Suppressor macrophage treated with lipopolysaccharide for 4 hours (primary cell): ENCODE measurements at regions not wholly inside any gene's neighbourhood (a gene's known extent, or its start where the extent isn't known, plus 50 kb on each side); places are given as distances from the start of the nearest gene placed in this dataset.
A peak's percentile ranks its signal among the peaks of the same experiment; 100 is the strongest.
"Not testable (repeated sequence)": the region's sequence is repeated elsewhere in the genome, so short reads cannot be mapped to it uniquely, and the experiment has no call there.

Experiments used
- DNase-seq: peaks from one replicate; pipeline ENCODE4 v3.0.0-alpha.2; 2020

DNA sequence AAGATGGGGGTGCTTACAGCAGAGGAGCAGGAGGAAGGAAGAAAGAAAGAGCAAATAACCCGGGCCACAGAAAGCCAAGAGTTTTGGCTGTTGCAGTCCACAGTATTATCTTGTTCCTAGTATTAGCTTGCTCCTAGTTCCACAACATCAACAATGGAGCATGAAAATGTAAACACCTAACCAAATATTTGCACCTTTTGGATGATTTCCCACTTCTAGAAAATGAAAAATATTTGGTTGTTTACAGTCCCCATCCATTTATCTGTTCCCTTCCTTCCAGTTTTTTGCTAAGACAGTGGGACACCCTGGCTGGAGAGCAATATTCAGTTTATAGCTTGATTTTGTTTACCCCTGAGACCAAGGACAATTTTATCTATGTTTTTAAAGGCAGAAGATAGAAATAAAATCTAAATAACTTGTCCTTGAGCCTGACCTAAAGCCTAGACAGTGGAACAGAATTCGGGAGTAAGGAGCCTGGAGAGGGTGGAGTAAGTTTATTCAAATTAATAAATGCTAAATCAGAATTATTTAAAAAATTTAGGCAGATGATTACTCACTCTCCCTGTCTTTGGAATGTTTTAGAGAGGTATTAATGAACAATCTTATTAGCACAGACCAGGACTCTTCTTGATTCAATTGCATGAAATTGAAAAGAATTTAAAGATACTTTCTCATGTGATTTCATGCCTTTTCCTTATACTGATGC is 51.6 kb downstream of the RESF1 start:
- no peak for DNase-seq

DNA sequence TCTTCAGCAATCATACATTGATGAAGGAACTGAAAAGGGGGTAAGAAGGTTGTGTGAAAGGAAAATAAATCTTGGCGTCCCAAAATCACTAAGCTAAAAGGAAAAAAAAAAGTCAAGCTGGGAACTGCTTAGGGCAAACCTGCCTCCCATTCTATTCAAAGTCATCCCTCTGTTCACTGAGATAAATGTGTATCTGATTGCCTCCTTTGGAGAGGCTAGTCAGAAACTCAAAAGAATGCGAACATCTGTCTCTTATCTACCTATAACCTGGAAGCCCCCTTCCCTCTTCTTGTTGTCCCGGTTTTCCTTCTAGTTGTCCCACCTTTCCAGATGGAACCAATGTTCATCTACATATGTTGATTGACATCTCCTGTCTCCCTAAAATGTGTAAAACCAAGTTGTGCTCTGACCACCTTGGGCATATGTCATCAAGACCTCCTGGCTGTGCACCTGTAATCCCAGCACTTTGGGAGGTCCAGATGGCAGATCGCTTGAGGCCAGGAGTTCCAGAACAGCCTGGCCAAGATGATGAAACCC is 53.1 kb downstream of the RESF1 start:
- DNase-seq: no peak

DNA sequence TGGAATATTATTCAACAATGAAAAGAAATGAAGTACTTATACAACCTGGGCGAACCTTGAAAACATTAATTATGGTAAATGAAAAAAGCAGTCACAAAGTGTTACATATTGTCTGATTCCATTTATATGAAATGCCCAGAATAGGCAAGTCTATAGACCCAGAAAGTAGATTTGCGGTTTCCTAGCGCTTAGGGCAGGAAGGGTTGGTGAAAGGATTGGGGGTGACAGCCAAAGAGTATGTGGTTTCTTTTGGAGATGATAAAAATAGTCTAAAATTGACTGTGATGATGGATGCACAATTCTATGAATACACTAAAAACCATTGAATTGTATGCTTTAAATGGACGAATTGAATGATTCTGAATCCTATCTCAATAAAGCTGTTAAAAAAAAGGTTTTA is 55.8 kb downstream of the RESF1 start:
- no peak for DNase-seq

DNA sequence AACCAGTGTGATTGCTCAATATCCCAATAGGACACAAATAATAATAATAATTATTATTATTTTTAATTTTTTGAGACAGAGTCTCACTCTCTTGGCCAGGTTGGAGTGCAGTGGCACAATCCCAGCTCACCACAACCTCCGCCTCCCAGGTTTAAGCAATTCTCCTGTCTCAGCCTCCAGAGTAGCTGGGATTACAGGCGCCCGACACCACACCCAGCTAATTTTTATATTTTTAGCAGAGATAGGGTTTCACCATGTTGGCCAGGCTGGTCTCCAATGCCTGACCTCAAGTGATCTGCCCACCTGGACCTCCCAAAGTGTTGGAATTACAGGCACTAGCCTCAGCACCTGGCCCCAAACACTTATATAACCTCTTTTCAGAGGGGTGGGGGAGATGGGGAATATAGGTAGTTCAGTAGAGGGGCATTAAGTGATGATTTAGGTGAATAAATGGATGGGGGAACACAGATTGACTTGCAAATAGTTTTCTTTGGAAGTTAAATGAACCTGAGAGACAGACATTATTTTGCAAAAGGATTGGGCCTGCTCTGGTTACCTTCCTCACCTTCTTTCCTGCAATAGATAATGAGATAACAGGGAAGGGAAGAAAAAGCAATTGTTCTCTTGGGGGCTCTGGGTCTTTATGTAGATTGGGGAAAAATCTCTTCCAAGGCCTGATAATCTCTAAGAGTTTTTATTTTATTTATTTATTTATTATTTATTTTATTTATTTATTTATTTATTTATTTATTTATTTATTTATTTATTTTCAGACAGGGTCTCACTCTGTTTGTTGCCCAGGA is 57.7 kb downstream of the RESF1 start:
- no peak for DNase-seq

DNA sequence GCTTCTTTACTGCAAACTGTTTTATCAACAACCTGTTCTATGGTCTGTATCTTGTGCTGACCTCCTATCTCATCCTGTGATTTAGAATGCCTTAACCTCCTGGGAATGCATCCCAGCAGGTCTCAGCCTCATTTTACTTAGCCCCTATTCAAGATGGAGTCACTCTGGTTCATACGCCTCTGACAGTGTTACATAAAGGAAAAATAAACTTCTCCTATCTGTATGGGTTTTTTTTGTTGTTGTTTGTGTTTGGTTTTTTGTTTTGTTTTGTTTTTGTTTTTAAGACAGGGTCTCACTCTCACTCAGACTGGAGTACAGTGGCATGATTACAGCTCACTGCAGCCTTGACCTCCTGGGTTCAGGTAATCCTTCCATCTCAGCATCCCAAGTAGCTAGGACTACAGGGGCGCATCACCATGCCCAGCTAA is 62.1 kb downstream of the RESF1 start:
- DNase-seq: no peak

DNA sequence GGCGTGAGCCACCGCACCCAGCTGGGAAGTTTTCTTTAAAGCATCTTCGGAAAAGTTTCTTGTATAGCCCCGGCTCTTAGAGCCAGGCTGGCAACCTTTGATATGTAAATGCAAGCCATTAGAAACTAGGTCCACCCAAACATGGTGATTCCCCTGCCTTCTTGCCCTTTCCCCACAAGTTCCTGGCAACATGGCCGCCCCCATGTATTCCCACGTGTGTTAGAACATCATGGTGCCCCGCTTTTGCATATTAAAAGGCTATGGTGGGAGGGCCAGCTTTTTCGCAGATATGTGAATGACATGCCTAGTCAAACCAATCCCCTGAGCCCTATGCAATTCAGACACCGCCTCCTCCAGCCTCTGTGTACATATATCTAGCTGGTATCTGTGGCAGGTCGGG is 63.2 kb downstream of the RESF1 start:
- DNase-seq: not testable (repeated sequence)

DNA sequence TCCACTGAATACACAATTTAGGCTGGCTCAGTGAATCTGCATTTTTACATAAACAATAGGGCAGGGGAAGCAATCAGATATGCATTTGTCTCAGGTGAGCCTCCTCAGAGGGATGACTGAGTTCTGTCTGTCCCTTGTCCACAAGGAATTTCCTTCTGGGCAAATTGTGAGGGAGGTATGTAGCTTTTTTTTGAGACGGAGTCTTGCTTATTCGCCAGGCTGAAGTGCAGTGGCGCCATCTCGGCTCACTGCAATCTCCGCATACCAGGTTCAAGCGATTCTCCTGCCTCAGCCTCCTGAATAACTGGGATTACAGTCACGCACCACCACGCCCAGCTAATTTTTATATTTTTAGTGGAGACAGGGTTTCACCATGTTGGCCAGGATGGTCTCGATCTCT is 64.6 kb downstream of the RESF1 start:
- DNase-seq: not testable (repeated sequence)

DNA sequence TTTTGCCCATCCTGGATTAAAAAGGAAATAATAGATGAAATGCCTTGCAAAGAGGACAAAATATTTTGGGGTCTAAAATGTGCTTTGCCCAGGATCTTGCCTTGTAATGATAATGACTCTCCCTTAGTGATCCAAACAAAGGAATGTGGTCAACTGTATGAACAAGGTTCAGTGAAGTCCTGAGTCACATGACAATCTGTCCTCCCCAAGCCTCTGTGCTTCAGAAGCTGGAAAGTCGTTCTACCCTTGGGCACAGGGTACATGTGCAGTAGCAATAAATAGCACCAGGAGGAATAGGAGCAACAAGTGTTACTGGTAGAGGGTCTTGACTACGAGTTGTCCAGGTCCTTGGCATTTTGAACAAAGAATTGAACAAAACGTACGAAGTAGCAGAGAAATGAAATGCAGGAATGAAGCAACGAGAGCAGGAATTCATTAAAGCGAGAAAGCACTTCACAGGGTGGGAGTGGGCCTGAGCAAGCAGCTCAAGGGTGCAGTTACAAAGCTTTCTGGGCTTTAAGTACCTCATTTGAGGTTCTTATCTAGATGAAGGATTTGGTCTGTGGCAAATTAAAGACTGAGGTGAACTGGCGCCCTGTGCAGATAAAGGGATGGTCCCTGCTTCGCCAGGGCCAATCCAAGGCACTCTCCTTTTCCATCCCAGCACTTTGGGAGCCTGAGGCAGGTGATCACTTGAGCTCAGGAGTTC is 65.8 kb downstream of the RESF1 start:
- DNase-seq: no peak

DNA sequence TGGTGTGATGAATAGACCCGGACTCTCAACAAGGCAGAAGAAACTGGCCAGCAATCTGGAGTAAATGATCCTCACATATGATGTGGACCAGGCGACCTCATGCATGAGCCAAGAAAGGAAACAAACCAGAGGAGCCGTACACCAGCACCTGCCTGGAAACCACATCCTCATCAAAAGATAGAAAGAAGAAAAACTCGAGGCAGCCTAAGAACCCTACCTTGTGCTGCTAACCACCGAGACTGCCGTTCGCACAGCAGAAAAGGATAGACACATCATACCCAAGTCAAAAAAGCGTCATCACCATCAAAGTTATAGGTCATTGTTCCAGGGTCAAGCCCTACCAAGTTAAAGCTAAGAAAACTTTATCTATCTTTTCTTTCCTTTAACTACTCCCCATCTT is 66.7 kb downstream of the RESF1 start:
- DNase-seq: no peak

DNA sequence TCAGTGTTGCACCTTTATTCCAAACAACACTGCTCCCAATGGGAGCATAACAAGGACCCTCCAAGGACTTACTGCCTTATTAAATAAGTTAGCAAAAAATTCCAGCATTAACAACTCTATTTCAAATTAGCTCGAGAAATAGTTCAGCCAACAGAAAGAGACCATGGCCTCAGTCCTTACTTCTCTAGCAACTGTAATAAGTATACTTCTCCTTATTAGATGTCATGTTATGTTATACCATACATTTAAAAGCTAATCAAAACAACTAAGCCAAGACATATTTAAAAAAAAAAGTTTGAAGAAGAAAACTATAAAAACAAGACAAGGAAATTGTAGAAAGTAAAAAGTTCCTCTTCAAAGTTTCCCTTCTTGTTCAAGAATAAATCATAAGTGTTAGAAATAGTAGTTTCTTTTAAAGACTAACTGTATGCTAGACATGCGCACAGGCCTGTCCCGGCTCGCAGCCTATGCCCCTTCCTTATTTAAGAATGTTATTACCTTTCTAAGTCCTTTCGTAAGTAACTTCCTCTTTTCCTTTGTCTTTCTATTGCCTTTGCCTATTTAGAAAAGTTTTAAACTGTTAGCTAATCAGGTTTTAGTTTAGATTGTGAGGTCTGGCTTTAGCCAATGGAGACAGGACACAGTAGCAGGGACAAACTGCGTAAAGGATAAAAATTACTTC is 68.6 kb downstream of the RESF1 start:
- DNase-seq: peak; percentile 18

DNA sequence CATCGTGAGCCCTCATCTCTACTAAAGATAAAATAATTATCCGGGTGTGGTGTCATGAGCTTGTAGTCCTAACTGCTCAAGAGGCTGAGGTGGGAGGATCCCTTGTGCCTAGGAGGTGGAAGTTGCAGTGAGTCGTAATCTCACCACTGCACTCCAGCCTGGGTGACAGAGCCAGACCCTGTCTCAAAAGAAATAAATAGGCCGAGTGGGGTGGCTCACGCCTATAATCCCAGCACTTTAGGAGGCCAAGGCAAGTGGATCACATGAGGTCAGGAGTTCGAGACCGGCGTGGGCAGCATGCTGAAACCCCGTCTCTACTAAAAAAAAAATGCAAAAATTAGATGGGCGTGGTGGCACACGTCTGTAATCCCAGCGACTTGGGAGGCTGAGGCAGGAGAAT is 70.9 kb downstream of the RESF1 start:
- DNase-seq: no peak

DNA sequence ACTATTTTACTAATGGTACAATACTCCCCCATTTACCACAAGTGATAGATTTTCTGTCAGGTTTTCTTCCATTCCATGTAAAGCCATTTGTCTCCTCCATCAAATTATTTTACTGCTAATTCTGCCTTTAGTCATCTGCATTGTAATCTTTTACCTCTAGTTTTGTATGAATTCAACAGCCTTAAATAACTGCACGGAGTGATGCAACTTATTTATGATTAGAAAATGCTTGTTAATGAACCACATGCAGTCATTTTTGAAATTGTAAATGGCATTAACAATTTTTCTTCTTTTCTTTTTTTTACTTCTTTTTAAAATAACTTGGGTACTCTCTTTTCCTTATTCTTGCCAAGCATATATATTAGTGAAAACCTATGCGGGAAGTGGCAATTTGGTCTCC is 71.5 kb downstream of the RESF1 start:
- no peak for DNase-seq

DNA sequence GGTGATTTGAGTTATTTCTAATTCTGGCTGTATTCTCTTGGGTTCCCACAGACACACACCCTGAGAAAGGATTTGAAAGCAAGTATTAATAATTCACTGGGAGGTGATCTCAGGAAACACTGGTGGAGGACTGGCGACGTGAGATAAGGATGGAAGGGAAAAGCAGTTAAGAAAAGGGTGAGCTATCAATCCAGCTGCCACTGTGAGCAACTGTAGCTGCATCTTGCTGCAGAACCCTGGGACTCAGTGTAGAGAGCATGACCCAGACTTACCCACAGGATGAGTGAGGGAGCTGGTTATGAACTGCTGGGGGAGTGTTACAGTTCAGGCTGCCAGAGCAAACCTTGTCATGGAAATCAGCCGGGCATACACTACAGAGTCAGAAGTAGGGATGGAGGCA is 71.9 kb downstream of the RESF1 start:
- no peak for DNase-seq

DNA sequence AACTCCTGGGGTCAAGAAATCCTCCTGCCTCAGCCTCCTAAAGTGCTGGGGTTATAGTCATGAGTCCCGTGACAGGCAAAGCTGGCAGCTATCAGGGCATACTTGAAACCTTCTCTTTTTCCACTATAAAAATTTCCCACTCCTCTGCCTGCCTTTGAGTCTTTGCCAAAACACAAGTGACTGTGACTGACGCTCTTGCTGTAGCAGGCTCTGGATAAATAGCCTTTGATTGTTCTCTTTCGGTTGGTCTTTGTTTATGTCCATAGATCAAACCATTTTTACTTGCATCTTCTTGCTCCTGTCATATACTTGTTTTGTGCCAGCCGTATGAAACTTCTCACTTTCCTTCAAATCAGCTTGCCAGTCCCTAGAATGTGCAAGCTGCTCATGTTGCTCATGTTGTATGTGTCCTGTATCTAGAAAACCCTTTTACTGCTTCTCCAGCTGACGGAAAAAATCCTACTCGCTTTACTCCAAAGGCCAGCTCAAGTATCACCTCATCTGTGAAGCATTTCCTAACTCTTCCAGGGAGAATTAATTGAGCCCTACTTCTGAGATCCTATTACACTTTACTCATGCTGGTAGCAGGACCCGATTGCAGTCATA is 73.1 kb downstream of the RESF1 start:
- DNase-seq: no peak

DNA sequence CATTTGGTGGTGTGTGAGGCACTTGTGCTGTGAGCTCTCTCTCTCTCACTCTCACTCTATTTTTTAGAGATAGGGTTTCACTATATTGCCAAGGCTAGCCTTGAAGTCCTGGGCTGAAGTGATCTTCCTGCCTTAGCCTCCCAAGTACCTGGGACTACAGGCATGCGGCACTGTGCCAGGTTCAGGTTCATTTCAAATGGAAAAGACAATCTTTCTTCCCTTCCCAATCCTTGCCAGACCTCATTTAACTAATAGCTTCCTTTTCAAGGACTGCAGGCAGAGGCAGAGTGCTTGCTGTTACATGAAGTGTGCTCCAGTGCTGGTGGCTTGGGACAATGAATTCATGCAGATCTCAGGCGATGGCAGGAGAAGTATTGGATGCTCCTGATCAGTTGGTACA is 73.2 kb upstream of the BICD1 start:
- no peak for DNase-seq

DNA sequence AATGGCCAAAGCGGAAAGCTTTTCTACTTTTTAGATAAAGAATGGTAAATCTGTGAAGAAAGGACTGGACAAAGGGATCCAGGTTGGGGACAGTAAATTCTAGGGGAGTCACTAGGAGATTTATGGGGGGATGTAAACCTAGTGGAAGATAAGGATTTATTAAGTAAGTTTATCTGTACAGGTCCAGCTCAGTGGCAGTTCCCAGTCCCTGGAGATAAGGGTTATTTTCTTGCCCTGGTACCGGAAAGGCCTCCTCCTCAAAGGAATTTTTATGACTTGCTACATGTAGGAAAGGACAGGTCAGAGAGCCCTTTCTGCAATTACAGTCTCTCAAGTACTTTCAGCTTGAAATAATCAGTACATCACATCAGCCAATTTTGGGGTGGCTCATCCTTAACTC is 72.6 kb upstream of the BICD1 start:
- no peak for DNase-seq

DNA sequence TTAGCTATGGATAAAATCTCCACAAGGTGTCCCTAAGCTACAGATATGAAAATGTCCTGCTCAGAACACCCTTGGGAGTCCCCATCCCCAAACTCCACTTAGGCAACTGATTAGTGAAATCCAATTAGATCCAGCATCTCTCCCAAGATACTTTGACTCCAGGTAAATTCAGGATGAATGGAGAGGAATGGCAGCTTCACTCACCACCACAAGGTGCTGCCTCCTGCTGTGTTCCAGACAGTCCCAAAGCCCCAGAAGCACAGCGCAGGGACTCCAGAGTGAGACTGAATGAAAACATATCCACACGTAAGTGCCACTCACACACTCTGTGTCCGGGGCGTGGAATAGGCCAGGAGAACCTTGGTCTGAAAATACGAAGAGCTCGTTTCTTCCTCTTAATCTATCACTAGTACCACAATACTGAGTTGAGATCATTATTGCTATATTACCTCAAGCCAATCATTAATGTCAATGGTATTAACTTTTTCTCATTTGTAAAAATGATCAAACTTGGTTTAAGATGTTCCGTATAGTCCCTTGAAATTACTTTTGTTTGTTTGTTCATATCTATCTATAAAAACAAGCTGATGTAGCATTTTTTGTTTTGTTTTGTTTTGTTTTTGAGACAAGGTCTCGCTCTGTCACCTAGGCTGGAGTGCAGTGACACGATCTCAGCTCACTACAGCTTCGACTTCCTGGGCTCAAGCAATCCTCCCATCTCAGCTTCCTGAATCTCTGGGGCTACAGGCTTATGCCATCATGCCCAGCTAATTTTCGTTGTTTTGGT is 70.0 kb upstream of the BICD1 start:
- no peak for DNase-seq

DNA sequence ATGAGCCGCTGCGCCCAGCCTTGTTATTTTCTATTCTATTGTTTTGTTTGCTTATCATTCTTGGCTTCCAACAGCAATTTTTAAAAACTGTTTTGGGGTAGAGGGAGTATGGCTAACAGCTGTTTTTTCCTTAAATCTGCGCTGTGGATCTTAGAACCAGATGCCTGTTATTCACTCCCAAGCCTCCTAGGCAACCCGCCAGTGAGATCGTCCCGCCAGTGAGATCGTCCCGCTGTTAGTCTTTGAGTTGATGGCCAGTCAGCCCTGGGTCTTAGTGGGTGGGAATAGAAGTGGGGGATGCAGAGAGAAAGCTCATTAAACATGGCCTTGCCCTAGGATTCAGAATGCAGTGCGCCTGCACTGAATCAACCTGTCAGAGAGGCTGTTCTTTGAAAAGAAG is 67.3 kb upstream of the BICD1 start:
- no peak for DNase-seq

DNA sequence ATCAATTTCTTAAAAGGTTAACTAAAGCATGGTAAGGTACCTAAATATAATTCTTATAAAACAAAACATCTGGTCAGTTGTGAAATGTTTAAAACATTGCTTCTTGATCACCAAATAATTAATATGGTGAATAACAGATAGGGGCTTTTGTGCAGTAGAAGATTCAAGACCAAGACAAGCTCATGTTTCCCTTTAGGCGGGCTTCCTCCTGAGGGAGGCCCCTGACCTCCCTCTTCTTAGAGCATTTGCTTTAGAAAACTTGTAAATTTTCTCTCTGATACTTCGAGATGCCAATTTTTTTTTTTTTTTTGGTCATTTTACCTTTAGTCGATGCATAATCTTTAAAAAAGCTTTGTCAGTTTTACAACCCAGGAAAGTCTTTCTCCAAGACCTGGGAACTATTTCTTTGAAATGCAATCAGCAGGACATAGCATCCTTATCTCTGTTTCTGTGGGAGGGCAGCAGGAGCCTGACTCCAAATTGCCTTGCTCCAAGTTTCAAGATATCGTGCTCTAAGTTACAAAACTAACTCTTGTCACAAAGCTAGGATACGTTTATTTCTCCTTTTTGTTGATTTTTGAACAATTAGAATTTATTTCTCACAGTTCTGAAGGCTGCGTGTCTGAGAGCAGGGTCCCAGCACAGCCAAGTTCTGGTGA is 66.6 kb upstream of the BICD1 start:
- no peak for DNase-seq

DNA sequence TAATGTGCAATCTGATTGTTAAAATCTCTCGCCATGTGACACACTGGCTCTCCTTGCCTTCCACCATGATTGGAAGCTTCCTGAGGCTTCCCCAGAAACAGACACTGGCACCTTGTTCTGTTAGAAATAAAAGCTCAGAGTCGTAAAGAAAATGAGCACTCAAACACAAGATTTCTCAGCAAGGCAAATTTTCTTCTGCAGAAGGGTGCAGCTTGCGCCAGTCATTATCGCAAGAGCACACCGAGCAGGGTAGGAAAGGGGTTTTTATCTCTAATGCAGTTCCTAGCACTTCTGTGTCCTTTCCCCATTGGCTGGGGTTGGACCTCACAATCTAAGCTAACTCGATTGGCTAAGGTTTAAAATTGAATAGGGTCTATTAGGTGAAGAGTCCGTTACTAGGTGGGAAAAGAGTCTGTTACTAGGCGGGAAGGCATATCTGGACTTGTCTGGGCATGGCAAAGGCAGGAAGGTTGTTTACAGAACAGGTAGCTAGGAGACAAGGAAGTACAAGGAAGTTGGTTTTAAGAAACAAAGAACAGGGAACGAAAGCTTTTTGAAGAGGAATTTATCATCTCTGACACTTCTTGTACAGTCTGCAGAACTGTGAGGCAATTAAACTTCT is 62.6 kb upstream of the BICD1 start:
- no peak for DNase-seq
